ENCODE measurements at regions not wholly inside any gene's neighbourhood (a gene's known extent, or its start where the extent isn't known, plus 50 kb on each side); places are given as distances from the start of the nearest gene placed in this dataset.

- intact Hi-C loops (cut with DNase I; ENCODE audit: low total_unique reads) = no loop called here
- Histone ChIP-seq H3K4me3 (no peak overlapping the region), H3K4me1 (no peaks in the 10 kb centered on the region), H3K27ac (no peak overlapping the region), H3K27me3 (peaks cover 0 to 3% of the 10 kb centered on the region in 2 donors), H3K36me3 (no peaks in the 10 kb centered on the region), H3K9me3 (peaks cover 0 to 2% (median 0%) of the 10 kb centered on the region in 3 donors)
- no peak for TF ChIP-seq CTCF (IDR thresholded peaks at IDR 0.05)
- DNase-seq = no peak
Measured at GRCh38 chr15:29403772-29404171, 134.2 kb upstream of the NSMCE3 start.

GRCh38 chr15:29401644-29402043 is 132.0 kb upstream of the NSMCE3 start:
- Histone ChIP-seq H3K36me3 (no peaks in the 10 kb centered on the region), H3K27ac (no peak overlapping the region), H3K9me3 (no peaks in the 10 kb centered on the region), H3K4me1 (no peaks in the 10 kb centered on the region), H3K4me3 (no peak overlapping the region), H3K27me3 (peaks cover 0 to 3% of the 10 kb centered on the region in 2 donors)
- DNase-seq = no peak
- intact Hi-C loops (cut with DNase I; ENCODE audit: low total_unique reads) = no loop called here
- no peak for TF ChIP-seq CTCF (IDR thresholded peaks at IDR 0.05)

GRCh38 chr15:29400701-29401100 is 131.1 kb upstream of the NSMCE3 start:
- Histone ChIP-seq H3K27ac (no peak overlapping the region), H3K9me3 (no peaks in the 10 kb centered on the region), H3K27me3 (peaks cover 0 to 3% of the 10 kb centered on the region in 2 donors), H3K36me3 (no peaks in the 10 kb centered on the region), H3K4me3 (no peak overlapping the region), H3K4me1 (no peaks in the 10 kb centered on the region)
- intact Hi-C loops (cut with DNase I; ENCODE audit: low total_unique reads) = no loop called here
- TF ChIP-seq CTCF (IDR thresholded peaks at IDR 0.05) = no peak
- DNase-seq = no peak

- Histone ChIP-seq H3K4me1 (no peaks in the 10 kb centered on the region), H3K4me3 (no peak overlapping the region), H3K27me3 (peaks cover 0 to 3% of the 10 kb centered on the region in 2 donors), H3K9me3 (no peaks in the 10 kb centered on the region), H3K27ac (no peak overlapping the region), H3K36me3 (no peaks in the 10 kb centered on the region)
- intact Hi-C loops (cut with DNase I; ENCODE audit: low total_unique reads) = no loop called here
- no peak for DNase-seq
- no peak for TF ChIP-seq CTCF (IDR thresholded peaks at IDR 0.05)
Measured at GRCh38 chr15:29398907-29399306, 129.3 kb upstream of the NSMCE3 start.

- Histone ChIP-seq H3K27ac (no peak overlapping the region), H3K4me3 (no peak overlapping the region), H3K9me3 (peaks cover 0 to 10% (median 0%) of the 10 kb centered on the region in 3 donors), H3K4me1 (no peaks in the 10 kb centered on the region), H3K27me3 (no peaks in the 10 kb centered on the region), H3K36me3 (no peaks in the 10 kb centered on the region)
- TF ChIP-seq CTCF (IDR thresholded peaks at IDR 0.05) = no peak
- DNase-seq = no peak
- intact Hi-C loops (cut with DNase I; ENCODE audit: low total_unique reads) = no loop called here
Measured at GRCh38 chr15:29396176-29396811, 126.7 kb upstream of the NSMCE3 start.
